CD4-positive, alpha-beta T cell (primary cell): ENCODE measurements at regions not wholly inside any gene's neighbourhood (a gene's known extent, or its start where the extent isn't known, plus 50 kb on each side); places are given as distances from the start of the nearest gene placed in this dataset.

Experiments used
- ATAC-seq: fragments of 200-7000 bp; cut with Tn5 transposase; one replicate; pipeline ENCODE4 v1.10.0; 2022; ENCODE audit warnings: mild to moderate bottlenecking; ENCODE audit not compliant: poor library complexity
- CTCF ChIA-PET: fragments of 350-600 bp; sonication (Branson Sonifier 250); formaldehyde crosslinking; loops from one replicate; lab custom pipeline; 2021; ENCODE audit warnings: antibody characterized with exemption, inconsistent platforms; lab: Charles Lee
- POLR2A ChIA-PET: fragments of 350-600 bp; sonication (Branson Sonifier 250); formaldehyde crosslinking; loops from one replicate; lab custom pipeline; 2021; ENCODE audit warnings: antibody characterized with exemption, inconsistent platforms; lab: Charles Lee
- DNase-seq, 14 experiments: peaks; one replicate each; pipeline ENCODE4 v3.0.0-alpha.2; 2013 to 2020; ENCODE audit warnings: mixed read lengths in 2 of 14
- H3K27ac ChIP-seq, 2 donors: one replicate each; pipeline versions ENCODE4 v1.5.1 to v1.7.0; 2013; ENCODE audit warnings: low read length in 2 of 2, low read depth in 1 of 2, mild to moderate bottlenecking in 1 of 2
- H3K27me3 ChIP-seq, 2 experiments: 1 replicate in 1 of 2; 2 replicates in 1 of 2; pipeline versions ENCODE4 v1.6.1 to v1.7.0; 2013; ENCODE audit warnings: low read length in 2 of 2, control low read depth in 1 of 2, mild to moderate bottlenecking in 1 of 2, moderate library complexity in 1 of 2; ENCODE audit not compliant: insufficient read depth in 2 of 2, control insufficient read depth in 1 of 2
- H3K36me3 ChIP-seq: one replicate; pipeline ENCODE4 v1.6.1; 2013; ENCODE audit warnings: low read length, control low read depth; ENCODE audit not compliant: insufficient read depth
- H3K4me1 ChIP-seq: one replicate; pipeline ENCODE4 v1.6.1; 2013; ENCODE audit warnings: low read length, control low read depth; ENCODE audit not compliant: insufficient read depth
- H3K4me3 ChIP-seq: one replicate; pipeline ENCODE4 v1.5.1; 2013; ENCODE audit warnings: mild to moderate bottlenecking, low read length, moderate library complexity
- H3K9me3 ChIP-seq, 2 experiments: 1 replicate in 1 of 2; 2 replicates in 1 of 2; pipeline versions ENCODE4 v1.6.1 to v1.7.0; 2013; ENCODE audit warnings: low read length in 2 of 2, mild to moderate bottlenecking in 2 of 2, control low read depth in 1 of 2, moderate library complexity in 1 of 2; ENCODE audit not compliant: control insufficient read depth in 1 of 2, insufficient read depth in 1 of 2
- H3K27ac Mint-ChIP-seq: one replicate; pipeline ENCODE4 v1.8.0; 2020; ENCODE audit warnings: mixed read lengths
- H3K27me3 Mint-ChIP-seq: one replicate; pipeline ENCODE4 v1.8.0; 2021; ENCODE audit warnings: mixed read lengths
- H3K36me3 Mint-ChIP-seq: one replicate; pipeline ENCODE4 v1.8.0; 2021; ENCODE audit warnings: low read depth, mixed read lengths
- H3K4me1 Mint-ChIP-seq: one replicate; pipeline ENCODE4 v1.8.0; 2021; ENCODE audit warnings: low read depth, mixed read lengths
- H3K4me3 Mint-ChIP-seq: one replicate; pipeline ENCODE4 v1.8.0; 2020; ENCODE audit warnings: mild to moderate bottlenecking, mixed read lengths
- H3K9me3 Mint-ChIP-seq: one replicate; pipeline ENCODE4 v1.8.0; 2020; ENCODE audit warnings: mixed read lengths
- CTCF ChIP-seq: fragments of 200-600 bp; IDR thresholded peaks from one replicate; pipeline ENCODE4 v1.8.0; 2022; ENCODE audit warnings: antibody characterized with exemption, mild to moderate bottlenecking
- intact Hi-C, 2 experiments: fragments of 100-400 bp; cut with DNase I in 1 of 2; cut with micrococcal nuclease in 1 of 2; formaldehyde crosslinking; loops; one replicate each; pipeline versions ENCODE4 v1.15.1 to v1.9.0; 2023 to 2025; cut with DNase I, micrococcal nuclease

- TF ChIP-seq CTCF: no peak
- H3K36me3 Mint-ChIP-seq: no peaks in the 10 kb centered on the region
Measured at GRCh38 chr9:7333719-7334118, 465.9 kb downstream of the DMAC1 start.

GRCh38 chr9:7332780-7333179, 466.8 kb downstream of the DMAC1 start:
- Histone ChIP-seq H3K4me1 (no peaks in the 10 kb centered on the region), H3K36me3 (no peaks in the 10 kb centered on the region), H3K27ac (no peak overlapping the region), H3K4me3 (no peak overlapping the region), H3K27me3 (no peaks in the 10 kb centered on the region), H3K9me3 (no peaks in the 10 kb centered on the region)
- peaks cover 4% of the 10 kb centered on the region for H3K27me3 Mint-ChIP-seq
- no peak for DNase-seq
- no peak for TF ChIP-seq CTCF
- no peak overlapping the region for H3K4me3 Mint-ChIP-seq
- CTCF ChIA-PET: no interaction called here
- POLR2A ChIA-PET: no interaction called here
- no peak for ATAC-seq
- no peaks in the 10 kb centered on the region for H3K36me3 Mint-ChIP-seq
- intact Hi-C loops: no loop called here
- no peaks in the 10 kb centered on the region for H3K4me1 Mint-ChIP-seq
- no peaks in the 10 kb centered on the region for H3K9me3 Mint-ChIP-seq
- no peak overlapping the region for H3K27ac Mint-ChIP-seq

More at GRCh38 chr9:7333719-7334118, 465.9 kb downstream of the DMAC1 start:
- no peaks in the 10 kb centered on the region for H3K4me1 ChIP-seq
- Mint-ChIP-seq H3K4me3 (no peak overlapping the region), H3K9me3 (no peaks in the 10 kb centered on the region), H3K4me1 (no peaks in the 10 kb centered on the region), H3K27me3 (peaks cover 4% of the 10 kb centered on the region), H3K27ac (no peak overlapping the region)
- intact Hi-C loops: no loop called here
- no peaks in the 10 kb centered on the region for H3K27me3 ChIP-seq
- DNase-seq (no peak), ATAC-seq (no peak)
- no peak overlapping the region for H3K4me3 ChIP-seq
- ChIA-PET POLR2A (no interaction called here), CTCF (no interaction called here)
- no peaks in the 10 kb centered on the region for H3K36me3 ChIP-seq
- H3K9me3 ChIP-seq: no peaks in the 10 kb centered on the region
- no peak overlapping the region for H3K27ac ChIP-seq

- Mint-ChIP-seq H3K4me3 (no peak overlapping the region), H3K27me3 (no peaks in the 10 kb centered on the region), H3K36me3 (no peaks in the 10 kb centered on the region), H3K27ac (no peak overlapping the region), H3K4me1 (no peaks in the 10 kb centered on the region), H3K9me3 (no peaks in the 10 kb centered on the region)
- Histone ChIP-seq H3K27me3 (no peaks in the 10 kb centered on the region), H3K4me1 (no peaks in the 10 kb centered on the region), H3K9me3 (no peaks in the 10 kb centered on the region), H3K4me3 (no peak overlapping the region), H3K36me3 (no peaks in the 10 kb centered on the region), H3K27ac (no peak overlapping the region)
- no peak for TF ChIP-seq CTCF
- intact Hi-C loops: no loop called here
- ChIA-PET CTCF (no interaction called here), POLR2A (no interaction called here)
- no peak for DNase-seq
- ATAC-seq: no peak
Measured at GRCh38 chr9:7328453-7328852, 471.1 kb downstream of the DMAC1 start.
